NCI-H1694 (cell line): ENCODE measurements at regions not wholly inside any gene's neighbourhood (a gene's known extent, or its start where the extent isn't known, plus 50 kb on each side); places are given as distances from the start of the nearest gene placed in this dataset.

Experiments used
- DNase-seq: peaks from one replicate; lab custom pipeline; 2025; lab: John Stamatoyannopoulos, UW

GRCh38 chr3:127135241-127136023, 57.5 kb upstream of the PRR23E start:
- DNase-seq = peak; percentile 48

GRCh38 chr3:127136024-127136600, 56.8 kb upstream of the PRR23E start:
- no peak for DNase-seq

- no peak for DNase-seq
Measured at GRCh38 chr3:127136706-127137105, 56.2 kb upstream of the PRR23E start.

- DNase-seq = no peak
Measured at GRCh38 chr3:127137113-127137512, 55.8 kb upstream of the PRR23E start.

DNA sequence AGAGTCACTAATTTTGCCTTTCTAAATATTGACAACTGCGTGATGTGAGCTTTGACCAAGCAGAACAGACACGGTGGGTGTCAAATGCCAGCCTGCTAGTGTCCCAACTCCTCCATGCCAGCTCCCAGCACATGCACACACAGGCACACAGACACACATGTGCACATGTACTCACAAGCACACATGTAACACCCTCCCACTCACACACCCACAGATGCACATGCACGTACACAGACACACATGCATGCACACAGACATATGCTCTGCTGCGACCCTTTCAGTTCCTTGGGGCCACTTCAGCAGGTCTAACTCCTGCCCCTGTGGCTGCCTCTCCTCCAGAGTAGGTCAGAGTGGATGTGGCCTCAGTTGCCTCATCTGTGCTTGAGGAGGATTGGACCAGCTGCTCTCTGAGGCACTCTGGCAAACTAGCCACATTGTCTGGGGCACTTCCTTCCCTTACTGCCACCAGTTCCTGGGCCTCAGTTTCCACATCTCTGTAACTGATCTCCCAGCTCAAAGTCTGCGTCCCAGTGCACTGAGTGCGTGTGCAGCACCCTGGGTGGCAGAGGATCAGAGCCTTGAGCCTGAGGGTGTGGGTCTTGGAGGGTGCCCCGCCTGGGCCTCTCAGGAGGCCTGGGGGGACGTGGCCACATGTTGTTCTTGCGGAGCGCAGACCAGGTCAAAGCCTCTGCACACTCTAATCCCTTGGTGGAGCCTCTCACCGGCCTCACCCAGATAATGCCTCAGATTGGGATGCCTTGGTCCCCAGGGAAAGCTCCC, 55.0 kb upstream of the PRR23E start:
- no peak for DNase-seq

- no peak for DNase-seq
Measured at GRCh38 chr3:127139601-127140500, 53.1 kb upstream of the PRR23E start.

DNA sequence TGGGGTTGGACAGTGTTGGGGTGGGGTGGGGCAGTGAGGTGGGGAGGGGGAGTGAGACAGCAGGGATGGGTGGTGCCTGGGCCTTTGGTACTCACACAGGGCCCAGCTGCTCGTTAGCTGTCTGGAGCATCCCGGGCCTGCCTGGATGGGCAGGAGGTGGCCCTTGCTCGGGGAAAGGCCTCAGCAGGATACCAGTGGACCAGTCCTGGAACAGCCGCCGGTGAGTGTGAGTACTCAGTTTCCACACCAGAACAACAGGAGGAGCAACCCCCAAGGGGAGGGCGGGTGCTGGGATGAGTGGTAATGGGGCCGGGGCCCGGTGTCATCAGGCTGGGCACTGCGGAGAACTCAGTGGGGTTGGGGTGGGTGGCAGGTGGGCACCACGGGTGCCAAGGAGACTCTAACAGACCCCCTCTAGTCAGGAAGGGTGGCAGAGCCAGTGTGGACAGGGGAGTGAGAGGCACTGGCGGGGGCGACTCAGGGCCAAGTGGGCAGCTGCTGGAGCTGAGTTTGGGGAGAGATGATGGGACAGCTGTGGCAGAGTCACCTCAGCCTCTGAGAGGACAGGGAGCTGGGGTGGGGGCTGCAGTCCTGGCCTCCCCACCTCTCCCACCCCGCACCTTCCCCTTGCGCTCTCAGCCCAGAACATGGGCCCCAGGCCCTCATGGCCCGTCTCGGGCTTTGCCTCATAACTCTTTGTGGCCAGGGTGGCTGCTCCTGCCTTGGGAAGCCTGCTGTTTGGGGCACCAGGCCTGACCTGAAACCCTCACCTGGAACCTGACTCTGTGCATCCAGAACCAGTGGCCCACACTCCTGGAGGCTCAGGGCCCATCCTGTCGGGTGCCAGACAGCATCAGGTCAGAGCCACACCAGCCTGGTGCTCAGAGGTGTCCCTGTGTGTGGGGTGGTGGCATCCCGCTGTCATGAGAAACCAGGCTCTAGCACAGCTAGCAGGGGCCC, 52.1 kb upstream of the PRR23E start:
- no peak for DNase-seq

- peak; percentile 54 for DNase-seq
Measured at GRCh38 chr3:127141921-127142730, 50.8 kb upstream of the PRR23E start.
